K562 (cell line): ENCODE measurements at regions not wholly inside any gene's neighbourhood (a gene's known extent, or its start where the extent isn't known, plus 50 kb on each side); places are given as distances from the start of the nearest gene placed in this dataset.
A peak's percentile ranks its signal among the peaks of the same experiment; 100 is the strongest.
"Not testable (repeated sequence)": the region's sequence is repeated elsewhere in the genome, so short reads cannot be mapped to it uniquely, and the experiment has no call there.

Source experiments
- ATAC-seq: fragments of 200-7000 bp; cut with Tn5 transposase; 3 replicates; pipeline ENCODE4 v1.9.1; 2020; ENCODE audit warnings: moderate library complexity
- BruUV-seq: library from RNA; stranded (reverse); fragments of 400-500 nt; replicated peaks from 2 replicates; lab custom pipeline; 2021; lab: Mats Ljungman, UMichigan
- CTCF ChIA-PET: fragments of 300-600 bp; formaldehyde crosslinking; extraction: SDS; loops from one replicate; lab custom pipeline; 2021; ENCODE audit warnings: low intra/inter-chr PET ratio; lab: Yijun Ruan, JAX
- POLR2A ChIA-PET: fragments of 300-600, 350-650 bp; sonication (Branson Sonifier 250); formaldehyde crosslinking; extraction: SDS; loops from one replicate; lab custom pipeline; 2021; ENCODE audit warnings: antibody characterized with exemption, inconsistent platforms; lab: Yijun Ruan, JAX
- DNase-seq, 4 experiments: peaks; one replicate each; pipeline versions ENCODE4 v3.0.0 to v3.0.0-alpha.2; 2011 to 2018; ENCODE audit warnings: low spot score in 3 of 4, mixed read lengths in 3 of 4; ENCODE audit errors: extremely low read depth in 1 of 4
- FAIRE-seq: peaks from 2 replicates; lab custom pipeline; 2011; peaks lifted over from hg19 to GRCh38; lab: Jason Lieb, UNC
- H2AFZ ChIP-seq: 2 replicates; pipeline ENCODE4 v1.6.0; 2011; ENCODE audit warnings: low read depth, low read length, control low read depth, inconsistent platforms
- H3K27ac ChIP-seq: fragments of 200-600 bp; 3 replicates; pipeline ENCODE4 v1.8.0; 2011; ENCODE audit warnings: low read depth, mild to moderate bottlenecking, control low read depth, inconsistent platforms, low read length, moderate library complexity, mixed read lengths; ENCODE audit errors: extremely low read depth
- H3K27me3 ChIP-seq, 2 experiments: fragments of 300-600 bp in 1 of 2; 2 replicates in 1 of 2; 3 replicates in 1 of 2; pipeline versions ENCODE4 v1.6.0 to v1.8.0; 2011; ENCODE audit warnings: inconsistent platforms in 2 of 2, low read length in 2 of 2, mild to moderate bottlenecking in 1 of 2, mixed read lengths in 1 of 2, moderate library complexity in 1 of 2; ENCODE audit not compliant: control insufficient read depth in 2 of 2, insufficient read depth in 2 of 2
- H3K36me3 ChIP-seq: fragments of 300-600 bp; 3 replicates; pipeline ENCODE4 v1.8.0; 2011; ENCODE audit warnings: mild to moderate bottlenecking, low read length, inconsistent platforms; ENCODE audit not compliant: control insufficient read depth, insufficient read depth
- H3K4me1 ChIP-seq, 2 experiments: fragments of 200-600 bp in 1 of 2; replicated peaks in 1 of 2; 2 replicates in 1 of 2; 3 replicates in 1 of 2; pipeline versions ENCODE4 v1.5.1 to v1.8.0; 2011; ENCODE audit warnings: inconsistent platforms in 2 of 2, low read length in 2 of 2, mild to moderate bottlenecking in 1 of 2, mixed read lengths in 1 of 2, moderate library complexity in 1 of 2; ENCODE audit not compliant: control insufficient read depth in 2 of 2, insufficient read depth in 2 of 2
- H3K4me2 ChIP-seq: 2 replicates; pipeline ENCODE4 v1.6.1; 2011; ENCODE audit warnings: low read length, control low read depth, inconsistent platforms, mixed read lengths; ENCODE audit not compliant: insufficient read depth
- H3K4me3 ChIP-seq: fragments of 200-600 bp; sonication (generic), shearing (Covaris generic); 2 replicates; pipeline ENCODE4 v1.5.1; 2016; ENCODE audit warnings: control low read depth, inconsistent platforms
- H3K79me2 ChIP-seq: fragments of 200-600 bp; 3 replicates; pipeline ENCODE4 v1.8.0; 2011; ENCODE audit warnings: low read length, inconsistent platforms; ENCODE audit not compliant: control insufficient read depth, insufficient read depth
- H3K9ac ChIP-seq, 2 experiments: 2 replicates each; pipeline versions ENCODE4 v1.6.0 to v1.6.1; 2011; ENCODE audit warnings: low read depth in 2 of 2, low read length in 2 of 2, control low read depth in 1 of 2, inconsistent platforms in 1 of 2, mild to moderate bottlenecking in 1 of 2, mixed read lengths in 1 of 2; ENCODE audit not compliant: insufficient read depth in 1 of 2
- H3K9me1 ChIP-seq: one replicate; pipeline ENCODE4 v1.6.0; 2011; ENCODE audit warnings: inconsistent platforms, mild to moderate bottlenecking, low read length, moderate library complexity; ENCODE audit not compliant: control insufficient read depth, insufficient read depth
- H3K9me3 ChIP-seq: replicated peaks from 2 replicates; pipeline ENCODE4 v1.5.1; 2011; ENCODE audit warnings: low read depth, low read length, inconsistent platforms; ENCODE audit not compliant: control insufficient read depth, insufficient read depth
- H4K20me1 ChIP-seq: replicated peaks from 2 replicates; pipeline ENCODE4 v1.6.1; 2011; ENCODE audit warnings: low read length, inconsistent platforms, mixed read lengths; ENCODE audit not compliant: control insufficient read depth, insufficient read depth
- CREBBP ChIP-seq: IDR thresholded peaks from one replicate; pipeline ENCODE4 v1.6.1; 2012; ENCODE audit warnings: low read depth, mild to moderate bottlenecking, control low read depth, inconsistent platforms, low read length
- GABPA ChIP-seq: fragments of 200-800 bp; sonication (Bioruptor generic); conservative IDR thresholded peaks from 2 replicates; pipeline ENCODE4 v1.6.1; 2016; ENCODE audit warnings: low read depth, missing genetic modification characterization, missing compliant biosample characterization
- HNRNPUL1 ChIP-seq: fragments of 200-400 bp; formaldehyde crosslinking; IDR thresholded peaks from 2 replicates; pipeline ENCODE4 v1.6.1; 2017; ENCODE audit warnings: low read length
- KDM4B ChIP-seq, 2 experiments: fragments of 450-650 bp in 1 of 2; sonication (generic) in 1 of 2; IDR thresholded peaks; 2 replicates each; pipeline ENCODE4 v1.6.1; 2016 to 2017; ENCODE audit warnings: borderline replicate concordance in 2 of 2, antibody characterized with exemption in 1 of 2, low read depth in 1 of 2, mild to moderate bottlenecking in 1 of 2
- RUNX1 ChIP-seq: sonication (generic); IDR thresholded peaks from 2 replicates; pipeline ENCODE4 v1.6.1; 2016; ENCODE audit warnings: antibody characterized with exemption, low read depth
- SMAD4 ChIP-seq: fragments of 250-450 bp; sonication (Bioruptor Pico); conservative IDR thresholded peaks from 2 replicates; pipeline ENCODE4 v1.8.0; 2021; ENCODE audit warnings: inconsistent platforms, mild to moderate bottlenecking, moderate library complexity
- ZNF217 ChIP-seq: sonication (generic); formaldehyde crosslinking; IDR thresholded peaks from 2 replicates; pipeline ENCODE4 v1.8.0; 2022; ENCODE audit warnings: mild to moderate bottlenecking, missing genetic modification reagents
- ZNF324 ChIP-seq: fragments of 250-450 bp; sonication (Bioruptor Pico); IDR thresholded peaks from 2 replicates; pipeline ENCODE4 v1.4.0; 2020; ENCODE audit warnings: mild to moderate bottlenecking
- ZNF512 ChIP-seq: IDR thresholded peaks from 2 replicates; pipeline ENCODE4 v1.6.1; 2016; ENCODE audit warnings: missing genetic modification characterization, missing compliant biosample characterization
- ZNF699 ChIP-seq: fragments of 250-450 bp; sonication (Bioruptor Pico); IDR thresholded peaks from 2 replicates; pipeline ENCODE4 v1.8.0; 2021; ENCODE audit warnings: mild to moderate bottlenecking, moderate library complexity; ENCODE audit not compliant: insufficient replicate concordance
- WGBS: fragments of 100-300 bp; shearing (Covaris generic); methylation state at CpG from one replicate; pipeline ENCODE4 v1.1.6; 2016; ENCODE audit warnings: low coverage, mixed read lengths; ENCODE audit not compliant: insufficient coverage; ENCODE audit errors: missing lambda C conversion rate; 5-methylcytosine and 5-hydroxymethylcytosine counted together
- in situ Hi-C: fragments of 300-500 bp; cut with MboI; formaldehyde crosslinking; loops from 4 replicates; pipeline ENCODE4 v1.15.0; 2018; ENCODE audit warnings: inconsistent platforms, mixed read lengths
- intact Hi-C: fragments of 100-400 bp; cut with micrococcal nuclease; formaldehyde crosslinking; loops from 2 replicates; pipeline ENCODE4 v1.14.2; 2022
- TF ChIP-seq, protein P1 (sequence below): sonication (generic); formaldehyde crosslinking; IDR thresholded peaks from 2 replicates; pipeline ENCODE4 v1.8.0; 2022; ENCODE audit warnings: missing genetic modification reagents, mild to moderate bottlenecking, borderline replicate concordance
- TF ChIP-seq, protein P2 (sequence below): fragments of 450-650 bp; IDR thresholded peaks from 2 replicates; pipeline ENCODE4 v1.6.1; 2016; ENCODE audit warnings: mild to moderate bottlenecking

- BruUV-seq, H4K20me1 ChIP-seq, H3K79me2 ChIP-seq, H3K36me3 ChIP-seq, CTCF ChIA-PET, H2AFZ ChIP-seq, H3K9me3 ChIP-seq, H3K9me1 ChIP-seq, H3K4me1 ChIP-seq, H3K4me2 ChIP-seq, H3K27ac ChIP-seq, intact Hi-C loops, H3K9ac ChIP-seq, POLR2A ChIA-PET, FAIRE-seq, DNase-seq, H3K4me3 ChIP-seq, ATAC-seq, H3K27me3 ChIP-seq: not testable (repeated sequence)
- 0% methylated on average over 1 of the region's 1 CpG for WGBS
- in situ Hi-C loops: loop anchor here (10.0 kb wide), 1 partner anchor 1045 kb away; no protein-coding TSS in a partner anchor
- peak; percentile 58; the same call in 1 of the 2 replicates for TF ChIP-seq ZNF512 (tag)
Observed at GRCh38 chr10:34010228-34010627, 675.8 kb upstream of the NRP1 start.

- ATAC-seq: no peak
- in situ Hi-C loops (no loop called here), intact Hi-C loops (no loop called here)
- Histone ChIP-seq H2AFZ (no peak overlapping the region), H3K4me1 (no peaks in the 10 kb centered on the region), H3K4me2 (no peak overlapping the region), H3K79me2 (no peaks in the 10 kb centered on the region), H4K20me1 (no peaks in the 10 kb centered on the region), H3K9me1 (no peaks in the 10 kb centered on the region), H3K36me3 (no peaks in the 10 kb centered on the region), H3K27ac (no peak overlapping the region), H3K4me3 (no peak overlapping the region), H3K27me3 (no peaks in the 10 kb centered on the region), H3K9ac (no peak overlapping the region), H3K9me3 (no peaks in the 10 kb centered on the region)
- DNase-seq: no peak
- ChIA-PET CTCF (no interaction called here), POLR2A (no interaction called here)
- FAIRE-seq: no peak
- BruUV-seq: no TSS peak
- WGBS: 0% methylated on average over 1 of the region's 1 CpG
- TF ChIP-seq ZNF699 (no peak), CREBBP (no peak), ZNF217 (CRISPR knock-in tag) (no peak), GABPA (no peak), RUNX1 (no peak), KDM4B (IDR thresholded peaks at IDR 0.05; ENCODE audit: borderline replicate concordance in 2 of 2, low read depth in 1 of 2) (no peak), SMAD4 (CRISPR knock-in tag) (no peak), HNRNPUL1 (no peak), ZNF324 (CRISPR knock-in tag) (no peak)
- TF ChIP-seq, protein P1, sequence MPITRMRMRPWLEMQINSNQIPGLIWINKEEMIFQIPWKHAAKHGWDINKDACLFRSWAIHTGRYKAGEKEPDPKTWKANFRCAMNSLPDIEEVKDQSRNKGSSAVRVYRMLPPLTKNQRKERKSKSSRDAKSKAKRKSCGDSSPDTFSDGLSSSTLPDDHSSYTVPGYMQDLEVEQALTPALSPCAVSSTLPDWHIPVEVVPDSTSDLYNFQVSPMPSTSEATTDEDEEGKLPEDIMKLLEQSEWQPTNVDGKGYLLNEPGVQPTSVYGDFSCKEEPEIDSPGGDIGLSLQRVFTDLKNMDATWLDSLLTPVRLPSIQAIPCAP (CRISPR knock-in tag): no peak
- TF ChIP-seq, protein P2, sequence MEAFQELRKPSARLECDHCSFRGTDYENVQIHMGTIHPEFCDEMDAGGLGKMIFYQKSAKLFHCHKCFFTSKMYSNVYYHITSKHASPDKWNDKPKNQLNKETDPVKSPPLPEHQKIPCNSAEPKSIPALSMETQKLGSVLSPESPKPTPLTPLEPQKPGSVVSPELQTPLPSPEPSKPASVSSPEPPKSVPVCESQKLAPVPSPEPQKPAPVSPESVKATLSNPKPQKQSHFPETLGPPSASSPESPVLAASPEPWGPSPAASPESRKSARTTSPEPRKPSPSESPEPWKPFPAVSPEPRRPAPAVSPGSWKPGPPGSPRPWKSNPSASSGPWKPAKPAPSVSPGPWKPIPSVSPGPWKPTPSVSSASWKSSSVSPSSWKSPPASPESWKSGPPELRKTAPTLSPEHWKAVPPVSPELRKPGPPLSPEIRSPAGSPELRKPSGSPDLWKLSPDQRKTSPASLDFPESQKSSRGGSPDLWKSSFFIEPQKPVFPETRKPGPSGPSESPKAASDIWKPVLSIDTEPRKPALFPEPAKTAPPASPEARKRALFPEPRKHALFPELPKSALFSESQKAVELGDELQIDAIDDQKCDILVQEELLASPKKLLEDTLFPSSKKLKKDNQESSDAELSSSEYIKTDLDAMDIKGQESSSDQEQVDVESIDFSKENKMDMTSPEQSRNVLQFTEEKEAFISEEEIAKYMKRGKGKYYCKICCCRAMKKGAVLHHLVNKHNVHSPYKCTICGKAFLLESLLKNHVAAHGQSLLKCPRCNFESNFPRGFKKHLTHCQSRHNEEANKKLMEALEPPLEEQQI: no peak
Observed at GRCh38 chr10:34008656-34009055, 674.2 kb upstream of the NRP1 start.
